ENCODE measurements at regions not wholly inside any gene's neighbourhood (a gene's known extent, or its start where the extent isn't known, plus 50 kb on each side); places are given as distances from the start of the nearest gene placed in this dataset.

- Histone ChIP-seq H3K9me1 (replicated peaks; ENCODE audit: control insufficient read depth, extremely low read depth, insufficient read depth, low read length) (no peaks in the 10 kb centered on the region), H3K4me3 (replicated peaks in 1 of 3; ENCODE audit: insufficient read depth in 1 of 3, low read depth in 1 of 3, low read length in 3 of 3) (no peak overlapping the region), H3K4me2 (ENCODE audit: insufficient read depth, low read length) (no peak overlapping the region), H4K20me1 (replicated peaks; ENCODE audit: control insufficient read depth, extremely low read depth, insufficient read depth, low read length) (no peaks in the 10 kb centered on the region), H3K4me1 (ENCODE audit: control insufficient read depth, extremely low read depth, insufficient read depth, low read length) (no peaks in the 10 kb centered on the region), H3K9ac (replicated peaks; ENCODE audit: extremely low read depth, insufficient read depth, low read length) (no peak overlapping the region), H3K9me3 (replicated peaks; ENCODE audit: control insufficient read depth, insufficient read depth, low read length) (no peaks in the 10 kb centered on the region), H3K27ac (ENCODE audit: insufficient read depth, low read depth, low read length) (no peak overlapping the region), H3K79me2 (ENCODE audit: control insufficient read depth, insufficient read depth, low read length) (no peaks in the 10 kb centered on the region), H2AFZ (ENCODE audit: low read depth, low read length) (no peak overlapping the region), H3K36me3 (ENCODE audit: control insufficient read depth in 2 of 2, extremely low read depth in 1 of 2, insufficient read depth in 2 of 2, low read length in 2 of 2) (no peaks in the 10 kb centered on the region), H3K27me3 (ENCODE audit: control insufficient read depth in 2 of 2, insufficient read depth in 2 of 2, low read length in 2 of 2) (peaks cover 0 to 2% of the 10 kb centered on the region in 2 experiments)
- BruUV-seq (replicated peaks): no TSS peak
- FAIRE-seq (no peak), DNase-seq (ENCODE audit: low read depth, low spot score) (no peak)
- dilution Hi-C loops (cut with MboI; ENCODE audit: extremely low pct_ligation_motif_present, low sequenced_read_pairs) (no loop called here), intact Hi-C loops (cut with micrococcal nuclease) (no loop called here)
- ChIA-PET CTCF (interaction anchor here (1.1 to 1.4 kb wide), 2 partner anchors 10 to 15 kb away, joined by 3 to 5 read pairs; no protein-coding TSS in a partner anchor), POLR2A (no interaction called here)
- no peak for TF ChIP-seq MYC (IDR thresholded peaks at IDR 0.05; ENCODE audit: low read depth, low read length)
- TF ChIP-seq, protein P1, sequence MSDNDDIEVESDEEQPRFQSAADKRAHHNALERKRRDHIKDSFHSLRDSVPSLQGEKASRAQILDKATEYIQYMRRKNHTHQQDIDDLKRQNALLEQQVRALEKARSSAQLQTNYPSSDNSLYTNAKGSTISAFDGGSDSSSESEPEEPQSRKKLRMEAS (IDR thresholded peaks at IDR 0.05; ENCODE audit: insufficient read depth, insufficient read length): no peak
- no peak for TF ChIP-seq POLR2A (IDR thresholded peaks at IDR 0.05; ENCODE audit: low read depth, low read length)
- no peak for TF ChIP-seq GATA2 (IDR thresholded peaks at IDR 0.05; ENCODE audit: insufficient read depth, insufficient read length, low read depth, low read length)
- no peak for TF ChIP-seq CTCF (IDR thresholded peaks at IDR 0.05; ENCODE audit: extremely low read depth in 1 of 2, insufficient read depth in 1 of 2, low read depth in 1 of 2, low read length in 2 of 2)
Measured at GRCh38 chr9:129390541-129390940, 212.5 kb upstream of the IER5L start.

DNA sequence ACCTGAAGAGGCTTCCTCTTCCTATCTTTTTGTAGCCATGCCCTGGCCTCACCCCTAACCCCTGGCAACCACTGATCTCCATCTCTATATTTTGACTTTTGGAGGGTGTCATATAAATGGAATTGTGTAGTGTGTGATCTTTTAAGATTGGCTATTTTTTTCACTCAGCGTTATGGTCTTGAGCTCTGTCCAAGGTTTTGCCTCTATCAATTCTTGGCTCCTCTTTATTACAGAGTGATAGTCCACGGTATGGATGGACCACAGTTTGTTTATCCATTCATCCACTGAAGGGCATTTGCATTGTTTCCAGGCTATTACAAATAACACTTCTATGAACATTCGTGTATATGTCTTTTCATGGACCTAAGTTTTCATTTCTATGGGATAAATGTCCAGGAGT is 209.8 kb upstream of the IER5L start:
- Histone ChIP-seq H3K4me2 (ENCODE audit: insufficient read depth, low read length) (no peak overlapping the region), H3K79me2 (ENCODE audit: control insufficient read depth, insufficient read depth, low read length) (no peaks in the 10 kb centered on the region), H3K36me3 (ENCODE audit: control insufficient read depth in 2 of 2, extremely low read depth in 1 of 2, insufficient read depth in 2 of 2, low read length in 2 of 2) (no peaks in the 10 kb centered on the region), H3K4me1 (ENCODE audit: control insufficient read depth, extremely low read depth, insufficient read depth, low read length) (peaks cover 2% of the 10 kb centered on the region), H2AFZ (ENCODE audit: low read depth, low read length) (no peak overlapping the region), H3K9ac (replicated peaks; ENCODE audit: extremely low read depth, insufficient read depth, low read length) (no peak overlapping the region), H3K9me1 (replicated peaks; ENCODE audit: control insufficient read depth, extremely low read depth, insufficient read depth, low read length) (no peaks in the 10 kb centered on the region), H3K4me3 (replicated peaks in 1 of 3; ENCODE audit: insufficient read depth in 1 of 3, low read depth in 1 of 3, low read length in 3 of 3) (no peak overlapping the region), H3K27ac (ENCODE audit: insufficient read depth, low read depth, low read length) (no peak overlapping the region), H3K27me3 (ENCODE audit: control insufficient read depth in 2 of 2, insufficient read depth in 2 of 2, low read length in 2 of 2) (peaks cover 0 to 2% of the 10 kb centered on the region in 2 experiments), H3K9me3 (replicated peaks; ENCODE audit: control insufficient read depth, insufficient read depth, low read length) (no peaks in the 10 kb centered on the region), H4K20me1 (replicated peaks; ENCODE audit: control insufficient read depth, extremely low read depth, insufficient read depth, low read length) (no peaks in the 10 kb centered on the region)
- intact Hi-C loops (cut with micrococcal nuclease) (no loop called here), dilution Hi-C loops (cut with MboI; ENCODE audit: extremely low pct_ligation_motif_present, low sequenced_read_pairs) (no loop called here)
- no peak for DNase-seq (ENCODE audit: low read depth, low spot score)
- ChIA-PET POLR2A (no interaction called here), CTCF (no interaction called here)
- no peak for TF ChIP-seq JUN (IDR thresholded peaks at IDR 0.05; ENCODE audit: borderline replicate concordance, insufficient read depth, insufficient read length, low read depth)
- TF ChIP-seq FOS (IDR thresholded peaks at IDR 0.05; ENCODE audit: borderline replicate concordance, insufficient read depth, low read length): no peak
- no peak for TF ChIP-seq MYC (IDR thresholded peaks at IDR 0.05; ENCODE audit: low read depth, low read length)
- TF ChIP-seq EZH2 (IDR thresholded peaks at IDR 0.05; ENCODE audit: borderline replicate concordance, low read depth, low read length, severe bottlenecking): no peak
- no peak for TF ChIP-seq CTCF (IDR thresholded peaks at IDR 0.05; ENCODE audit: extremely low read depth in 1 of 2, insufficient read depth in 1 of 2, low read depth in 1 of 2, low read length in 2 of 2)
- TF ChIP-seq, protein P1 (IDR thresholded peaks at IDR 0.05; ENCODE audit: insufficient read depth, insufficient read length): no peak
- no peak for TF ChIP-seq GATA2 (IDR thresholded peaks at IDR 0.05; ENCODE audit: insufficient read depth, insufficient read length, low read depth, low read length)
- no peak for TF ChIP-seq POLR2A (IDR thresholded peaks at IDR 0.05; ENCODE audit: low read depth, low read length)
- TF ChIP-seq POLR2AphosphoS5 (IDR thresholded peaks at IDR 0.05; ENCODE audit: insufficient read depth, low read depth, low read length): no peak
- FAIRE-seq: no peak
- no TSS peak for BruUV-seq (replicated peaks)

Measured in endothelial cell of umbilical vein (primary cell).